Glutamatergic neuron (in vitro differentiated cells): ENCODE measurements at regions not wholly inside any gene's neighbourhood (a gene's known extent, or its start where the extent isn't known, plus 50 kb on each side); places are given as distances from the start of the nearest gene placed in this dataset.

Experiments used
- DNase-seq: peaks from one replicate; pipeline ENCODE4 v3.0.0; 2022
- H3K27ac Mint-ChIP-seq: one replicate; pipeline ENCODE4 v1.8.0; 2020; ENCODE audit warnings: mild to moderate bottlenecking, mixed read lengths, inconsistent platforms; ENCODE audit not compliant: unreplicated experiment
- H3K27me3 Mint-ChIP-seq: one replicate; pipeline ENCODE4 v1.8.0; 2020; ENCODE audit warnings: mild to moderate bottlenecking, moderate library complexity, mixed read lengths, inconsistent platforms; ENCODE audit not compliant: unreplicated experiment
- H3K36me3 Mint-ChIP-seq: one replicate; pipeline ENCODE4 v1.8.0; 2020; ENCODE audit warnings: mild to moderate bottlenecking, mixed read lengths, inconsistent platforms; ENCODE audit not compliant: unreplicated experiment
- H3K4me1 Mint-ChIP-seq: one replicate; pipeline ENCODE4 v1.8.0; 2020; ENCODE audit warnings: mild to moderate bottlenecking, low read depth, mixed read lengths, inconsistent platforms; ENCODE audit not compliant: unreplicated experiment
- H3K4me3 Mint-ChIP-seq: one replicate; pipeline ENCODE4 v1.8.0; 2020; ENCODE audit warnings: mild to moderate bottlenecking, mixed read lengths, inconsistent platforms; ENCODE audit not compliant: unreplicated experiment
- H3K9me3 Mint-ChIP-seq: one replicate; pipeline ENCODE4 v1.8.0; 2020; ENCODE audit warnings: mild to moderate bottlenecking, moderate library complexity, mixed read lengths, inconsistent platforms; ENCODE audit not compliant: unreplicated experiment
- CTCF ChIP-seq: fragments of 200-600 bp; sonication (generic); IDR thresholded peaks from one replicate; pipeline ENCODE4 v1.5.0; 2021; ENCODE audit not compliant: partially characterized antibody, unreplicated experiment

DNA sequence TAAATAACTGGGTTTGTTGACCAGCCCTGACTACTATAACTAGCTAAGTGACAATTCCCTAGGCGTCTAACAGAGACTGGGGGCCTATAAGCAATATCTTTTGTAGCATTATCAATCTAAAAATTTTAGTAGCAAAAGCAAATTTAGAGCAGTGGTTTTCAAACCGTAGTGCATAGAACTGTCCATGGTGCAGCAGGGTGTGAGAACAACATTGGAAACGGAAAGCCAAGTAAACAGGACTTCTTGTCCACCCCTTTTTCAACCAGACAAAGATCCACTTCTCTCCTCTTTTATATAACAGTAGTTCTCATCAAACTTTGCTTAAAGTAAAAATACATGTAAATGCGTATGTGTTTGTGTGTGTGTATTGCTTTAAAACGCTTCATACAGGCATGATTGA is 1099.1 kb upstream of the ATXN8OS start:
- no peaks in the 10 kb centered on the region for H3K27me3 Mint-ChIP-seq
- no peak for DNase-seq
- H3K4me3 Mint-ChIP-seq = no peak overlapping the region
- no peaks in the 10 kb centered on the region for H3K9me3 Mint-ChIP-seq
- no peaks in the 10 kb centered on the region for H3K4me1 Mint-ChIP-seq
- TF ChIP-seq CTCF = no peak
- H3K36me3 Mint-ChIP-seq = no peaks in the 10 kb centered on the region
- no peak overlapping the region for H3K27ac Mint-ChIP-seq

DNA sequence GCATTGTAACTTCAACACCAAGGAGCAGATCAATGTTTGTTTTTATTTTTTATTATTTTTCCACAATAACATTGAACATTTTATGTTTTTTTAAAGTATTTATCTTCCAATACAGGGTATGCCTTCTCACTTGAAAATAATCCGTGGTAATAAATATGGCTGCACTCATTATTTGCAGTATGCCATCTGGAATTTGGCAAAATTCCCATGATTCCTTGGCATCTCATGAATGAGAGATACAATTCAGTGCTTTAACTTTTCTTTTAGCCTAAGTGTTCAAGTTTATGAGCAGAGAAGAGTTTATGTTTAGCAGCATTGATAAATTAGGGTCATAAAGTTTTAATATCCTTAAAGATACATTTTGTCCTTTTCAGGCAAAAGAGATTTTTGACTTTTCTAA is 1109.6 kb upstream of the ATXN8OS start:
- no peaks in the 10 kb centered on the region for H3K4me1 Mint-ChIP-seq
- no peak overlapping the region for H3K27ac Mint-ChIP-seq
- H3K27me3 Mint-ChIP-seq = no peaks in the 10 kb centered on the region
- no peak for TF ChIP-seq CTCF
- no peak overlapping the region for H3K4me3 Mint-ChIP-seq
- H3K36me3 Mint-ChIP-seq = peaks cover 16% of the 10 kb centered on the region
- DNase-seq = no peak
- peaks cover 2% of the 10 kb centered on the region for H3K9me3 Mint-ChIP-seq

DNA sequence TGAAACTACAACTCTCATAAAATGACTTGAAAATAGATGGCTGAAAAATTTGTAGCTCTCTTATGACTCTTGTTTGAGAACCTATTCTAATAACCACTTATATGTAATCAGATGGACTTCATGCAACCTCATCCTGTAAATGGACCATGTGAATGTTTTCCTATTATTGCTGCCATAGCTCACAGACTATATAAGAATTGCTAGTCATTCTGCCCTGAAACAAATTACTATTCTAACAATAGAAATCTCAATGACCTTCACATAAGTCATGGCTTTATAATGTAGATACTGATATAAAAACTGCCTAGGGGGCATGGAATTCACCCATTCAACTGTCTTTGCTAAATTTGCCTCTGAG is 1111.0 kb upstream of the ATXN8OS start:
- Mint-ChIP-seq H3K36me3 (peaks cover 10% of the 10 kb centered on the region), H3K27ac (no peak overlapping the region), H3K9me3 (peaks cover 2% of the 10 kb centered on the region), H3K4me1 (no peaks in the 10 kb centered on the region), H3K4me3 (no peak overlapping the region), H3K27me3 (no peaks in the 10 kb centered on the region)
- no peak for DNase-seq
- no peak for TF ChIP-seq CTCF

DNA sequence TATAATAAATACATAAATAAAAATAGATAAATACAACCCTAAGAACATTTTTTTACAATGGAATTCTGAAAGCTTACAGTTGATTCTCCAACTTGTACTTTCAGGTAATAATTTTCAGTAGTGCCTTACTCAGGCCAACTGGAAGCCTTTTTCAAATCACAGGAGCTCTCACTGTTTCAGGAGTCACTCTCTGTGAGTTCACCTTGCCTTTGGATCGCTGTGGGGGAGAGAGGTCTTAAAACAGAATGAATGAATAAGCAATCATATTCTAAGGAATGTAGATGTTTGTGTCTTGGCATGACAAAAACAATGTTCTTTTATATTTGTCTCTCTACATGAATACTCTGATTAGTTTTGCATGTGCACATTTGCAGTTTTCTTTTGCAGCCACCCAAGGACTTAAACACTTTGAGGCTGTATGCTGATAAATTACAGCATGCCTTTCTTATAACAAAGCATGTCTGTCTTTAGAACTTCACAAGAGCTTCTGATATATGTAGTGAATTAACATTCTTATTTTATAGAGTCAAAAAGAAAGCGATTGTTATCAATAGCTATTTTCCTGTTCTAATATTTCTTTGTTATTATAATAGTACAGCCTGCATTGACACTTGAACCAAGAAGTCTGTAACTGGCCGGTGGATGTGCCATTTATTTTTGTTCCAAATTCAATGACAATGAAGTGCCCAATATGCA is 1111.5 kb upstream of the ATXN8OS start:
- Mint-ChIP-seq H3K4me1 (no peaks in the 10 kb centered on the region), H3K27me3 (no peaks in the 10 kb centered on the region), H3K4me3 (no peak overlapping the region), H3K36me3 (peaks cover 4% of the 10 kb centered on the region), H3K9me3 (peaks cover 2% of the 10 kb centered on the region), H3K27ac (no peak overlapping the region)
- no peak for TF ChIP-seq CTCF
- no peak for DNase-seq

- Mint-ChIP-seq H3K4me3 (no peak overlapping the region), H3K9me3 (peaks cover 2% of the 10 kb centered on the region), H3K27ac (no peak overlapping the region), H3K27me3 (no peaks in the 10 kb centered on the region), H3K4me1 (no peaks in the 10 kb centered on the region), H3K36me3 (no peaks in the 10 kb centered on the region)
- TF ChIP-seq CTCF = no peak
- no peak for DNase-seq
These were observed 1114.5 kb upstream of the ATXN8OS start for GRCh38 chr13:68993154-68993553.
